PFSK-1 (cell line): ENCODE measurements at regions not wholly inside any gene's neighbourhood (a gene's known extent, or its start where the extent isn't known, plus 50 kb on each side); places are given as distances from the start of the nearest gene placed in this dataset.

Experiments
- FOXP2 ChIP-seq: optimal IDR thresholded peaks from 2 replicates; pipeline ENCODE3; 2011; ENCODE audit warnings: borderline replicate concordance, control low read depth, inconsistent platforms; ENCODE audit not compliant: insufficient read depth; ENCODE audit errors: extremely low read length, extremely low read depth
- POLR2AphosphoS5 ChIP-seq: IDR thresholded peaks from 2 replicates; pipeline ENCODE4 v1.6.1; 2012; ENCODE audit warnings: low read depth, mild to moderate bottlenecking, control low read depth, low read length, moderate library complexity
- SIN3A ChIP-seq: IDR thresholded peaks from 2 replicates; pipeline ENCODE4 v1.6.1; 2012; ENCODE audit warnings: mild to moderate bottlenecking, low read length, moderate library complexity, borderline replicate concordance; ENCODE audit not compliant: insufficient read depth
- TAF1 ChIP-seq: IDR thresholded peaks from 2 replicates; pipeline ENCODE4 v1.6.1; 2012; ENCODE audit warnings: low read length, control low read depth, borderline replicate concordance; ENCODE audit not compliant: insufficient read depth
- TF ChIP-seq, protein P1 (sequence below), 2 experiments: IDR thresholded peaks; 2 replicates each; pipeline versions ENCODE4 v1.6.1 to v1.8.0; 2011 to 2012; ENCODE audit warnings: low read depth in 2 of 2, low read length in 2 of 2, control low read depth in 1 of 2, inconsistent platforms in 1 of 2, mild to moderate bottlenecking in 1 of 2, moderate library complexity in 1 of 2; ENCODE audit not compliant: insufficient read depth in 1 of 2

DNA sequence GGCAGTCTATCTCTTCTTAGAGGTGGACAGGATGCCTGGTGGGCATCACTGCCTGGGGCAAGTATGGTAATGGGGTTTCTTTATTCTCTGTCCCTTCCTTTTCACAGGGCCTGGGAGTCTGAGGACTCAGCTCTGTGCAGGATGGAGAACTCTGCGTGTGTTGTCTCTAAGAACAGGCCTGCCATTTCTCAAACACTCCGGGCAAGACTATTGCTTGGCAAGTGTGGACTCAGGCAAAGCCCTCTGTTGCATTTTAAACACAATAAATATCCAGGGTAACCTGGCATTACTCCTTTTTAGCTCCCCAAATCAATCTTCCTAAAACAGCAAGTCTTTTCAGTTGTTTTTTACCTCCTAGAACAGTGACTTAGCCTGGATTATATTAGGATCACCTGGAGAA is 185.1 kb upstream of the ROPN1 start:
- TF ChIP-seq FOXP2, result no peak
- TF ChIP-seq SIN3A, result no peak
- TF ChIP-seq, protein P1, sequence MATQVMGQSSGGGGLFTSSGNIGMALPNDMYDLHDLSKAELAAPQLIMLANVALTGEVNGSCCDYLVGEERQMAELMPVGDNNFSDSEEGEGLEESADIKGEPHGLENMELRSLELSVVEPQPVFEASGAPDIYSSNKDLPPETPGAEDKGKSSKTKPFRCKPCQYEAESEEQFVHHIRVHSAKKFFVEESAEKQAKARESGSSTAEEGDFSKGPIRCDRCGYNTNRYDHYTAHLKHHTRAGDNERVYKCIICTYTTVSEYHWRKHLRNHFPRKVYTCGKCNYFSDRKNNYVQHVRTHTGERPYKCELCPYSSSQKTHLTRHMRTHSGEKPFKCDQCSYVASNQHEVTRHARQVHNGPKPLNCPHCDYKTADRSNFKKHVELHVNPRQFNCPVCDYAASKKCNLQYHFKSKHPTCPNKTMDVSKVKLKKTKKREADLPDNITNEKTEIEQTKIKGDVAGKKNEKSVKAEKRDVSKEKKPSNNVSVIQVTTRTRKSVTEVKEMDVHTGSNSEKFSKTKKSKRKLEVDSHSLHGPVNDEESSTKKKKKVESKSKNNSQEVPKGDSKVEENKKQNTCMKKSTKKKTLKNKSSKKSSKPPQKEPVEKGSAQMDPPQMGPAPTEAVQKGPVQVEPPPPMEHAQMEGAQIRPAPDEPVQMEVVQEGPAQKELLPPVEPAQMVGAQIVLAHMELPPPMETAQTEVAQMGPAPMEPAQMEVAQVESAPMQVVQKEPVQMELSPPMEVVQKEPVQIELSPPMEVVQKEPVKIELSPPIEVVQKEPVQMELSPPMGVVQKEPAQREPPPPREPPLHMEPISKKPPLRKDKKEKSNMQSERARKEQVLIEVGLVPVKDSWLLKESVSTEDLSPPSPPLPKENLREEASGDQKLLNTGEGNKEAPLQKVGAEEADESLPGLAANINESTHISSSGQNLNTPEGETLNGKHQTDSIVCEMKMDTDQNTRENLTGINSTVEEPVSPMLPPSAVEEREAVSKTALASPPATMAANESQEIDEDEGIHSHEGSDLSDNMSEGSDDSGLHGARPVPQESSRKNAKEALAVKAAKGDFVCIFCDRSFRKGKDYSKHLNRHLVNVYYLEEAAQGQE (IDR thresholded peaks at IDR 0.05; ENCODE audit: insufficient read depth in 1 of 2, low read depth in 2 of 2, low read length in 2 of 2), result no peak
- no peak for TF ChIP-seq POLR2AphosphoS5
- TF ChIP-seq TAF1, result no peak

DNA sequence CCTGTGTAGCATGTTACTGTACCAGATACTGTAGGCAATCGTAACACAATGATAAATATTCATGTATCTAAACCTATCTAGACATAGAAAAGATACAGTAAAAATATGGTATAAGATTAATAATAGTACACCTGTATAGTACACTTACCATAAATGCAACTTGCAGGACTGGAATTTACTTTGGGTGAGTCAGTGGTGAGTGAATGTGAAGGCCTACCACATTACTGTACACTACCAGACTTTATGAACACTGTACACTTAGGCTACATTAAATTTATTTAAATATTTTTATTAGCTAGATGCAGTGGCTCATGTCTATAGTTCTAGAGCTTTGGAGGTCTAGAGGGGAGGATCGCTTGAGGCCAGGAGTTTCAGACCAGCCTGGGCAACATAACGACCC is 186.6 kb upstream of the ROPN1 start:
- TF ChIP-seq, protein P1 (IDR thresholded peaks at IDR 0.05; ENCODE audit: insufficient read depth in 1 of 2, low read depth in 2 of 2, low read length in 2 of 2), result no peak
- TF ChIP-seq SIN3A, result no peak
- no peak for TF ChIP-seq POLR2AphosphoS5
- TF ChIP-seq FOXP2, result no peak
- no peak for TF ChIP-seq TAF1

GRCh38 chr3:124200407-124200806 is 208.5 kb upstream of the ROPN1 start:
- TF ChIP-seq POLR2AphosphoS5, result no peak

- TF ChIP-seq FOXP2 (no peak), SIN3A (no peak), TAF1 (no peak)
- TF ChIP-seq, protein P1 (IDR thresholded peaks at IDR 0.05; ENCODE audit: insufficient read depth in 1 of 2, low read depth in 2 of 2, low read length in 2 of 2), result no peak
Observed at GRCh38 chr3:124201226-124201625, 209.3 kb upstream of the ROPN1 start.

GRCh38 chr3:124201786-124202185 is 209.9 kb upstream of the ROPN1 start:
- no peak for TF ChIP-seq TAF1
- TF ChIP-seq, protein P1 (IDR thresholded peaks at IDR 0.05; ENCODE audit: insufficient read depth in 1 of 2, low read depth in 2 of 2, low read length in 2 of 2), result no peak
- TF ChIP-seq FOXP2, result no peak
- no peak for TF ChIP-seq SIN3A
- no peak for TF ChIP-seq POLR2AphosphoS5

DNA sequence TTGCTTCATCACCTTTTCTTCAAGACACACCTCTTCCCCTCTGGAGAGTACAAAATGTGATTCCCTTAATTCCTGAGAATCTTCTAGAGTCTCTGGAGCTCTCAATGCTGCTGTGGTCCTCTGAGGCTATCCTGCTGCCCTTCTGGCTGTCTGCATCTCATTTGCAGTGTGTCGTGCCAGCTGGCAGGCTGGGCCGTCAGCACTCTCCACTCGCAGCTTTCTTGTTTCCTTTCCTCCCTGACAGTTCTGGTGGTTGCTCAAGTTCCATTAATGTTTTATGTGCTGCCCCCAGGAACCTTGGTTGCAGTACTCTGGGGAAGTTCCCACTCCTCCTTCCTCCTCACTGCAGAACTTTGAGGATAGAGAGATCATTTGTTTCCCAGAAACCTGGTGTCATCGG is 210.8 kb upstream of the ROPN1 start:
- TF ChIP-seq TAF1 (no peak), POLR2AphosphoS5 (no peak), SIN3A (no peak), FOXP2 (no peak)
- TF ChIP-seq, protein P1 (IDR thresholded peaks at IDR 0.05; ENCODE audit: insufficient read depth in 1 of 2, low read depth in 2 of 2, low read length in 2 of 2), result no peak
